Activated CD4-positive, alpha-beta memory T cell treated with anti-CD3 and anti-CD28 coated beads, Interleukin-2, amount 10 ng/mL, durations not matched to agents 7 days and 5 days (primary cell): ENCODE measurements at regions not wholly inside any gene's neighbourhood (a gene's known extent, or its start where the extent isn't known, plus 50 kb on each side); places are given as distances from the start of the nearest gene placed in this dataset.
"Not testable (repeated sequence)": the region's sequence is repeated elsewhere in the genome, so short reads cannot be mapped to it uniquely, and the experiment has no call there.

ENCODE experiments used
- CTCF ChIA-PET: fragments of 350-600 bp; sonication (Branson Sonifier 250); formaldehyde crosslinking; loops from one replicate; lab custom pipeline; 2021; ENCODE audit warnings: antibody characterized with exemption, inconsistent platforms; lab: Charles Lee
- POLR2A ChIA-PET: fragments of 350-600 bp; sonication (Branson Sonifier 250); formaldehyde crosslinking; loops from one replicate; lab custom pipeline; 2021; ENCODE audit warnings: antibody characterized with exemption; lab: Charles Lee
- DNase-seq: peaks from one replicate; pipeline ENCODE4 v3.0.0-alpha.2; 2020
- H3K27ac Mint-ChIP-seq: one replicate; pipeline ENCODE4 v1.8.0; 2021; ENCODE audit warnings: mild to moderate bottlenecking, mixed read lengths
- H3K27me3 Mint-ChIP-seq: one replicate; pipeline ENCODE4 v1.8.0; 2021; ENCODE audit warnings: mixed read lengths
- H3K36me3 Mint-ChIP-seq: one replicate; pipeline ENCODE4 v1.8.0; 2021; ENCODE audit warnings: low read depth, mixed read lengths
- H3K4me1 Mint-ChIP-seq: one replicate; pipeline ENCODE4 v1.8.0; 2021; ENCODE audit warnings: mixed read lengths
- H3K4me3 Mint-ChIP-seq: one replicate; pipeline ENCODE4 v1.8.0; 2021; ENCODE audit warnings: mild to moderate bottlenecking, mixed read lengths
- H3K9me3 Mint-ChIP-seq: one replicate; pipeline ENCODE4 v1.8.0; 2021; ENCODE audit warnings: mixed read lengths

- H3K9me3 Mint-ChIP-seq: peaks cover 2% of the 10 kb centered on the region
- no peaks in the 10 kb centered on the region for H3K4me1 Mint-ChIP-seq
- no peaks in the 10 kb centered on the region for H3K27me3 Mint-ChIP-seq
- no peak overlapping the region for H3K27ac Mint-ChIP-seq
- CTCF ChIA-PET: no interaction called here
- H3K4me3 Mint-ChIP-seq: no peak overlapping the region
- no peak for DNase-seq
- POLR2A ChIA-PET: no interaction called here
- no peaks in the 10 kb centered on the region for H3K36me3 Mint-ChIP-seq
Observed at GRCh38 chr5:164233791-164234190, 728.4 kb downstream of the MAT2B start.

GRCh38 chr5:164234321-164234720 lies 728.9 kb downstream of the MAT2B start:
- Mint-ChIP-seq H3K9me3 (peaks cover 2% of the 10 kb centered on the region), H3K4me1 (no peaks in the 10 kb centered on the region), H3K36me3 (no peaks in the 10 kb centered on the region), H3K4me3 (no peak overlapping the region), H3K27me3 (no peaks in the 10 kb centered on the region), H3K27ac (no peak overlapping the region)
- CTCF ChIA-PET: no interaction called here
- no peak for DNase-seq
- POLR2A ChIA-PET: no interaction called here

DNA sequence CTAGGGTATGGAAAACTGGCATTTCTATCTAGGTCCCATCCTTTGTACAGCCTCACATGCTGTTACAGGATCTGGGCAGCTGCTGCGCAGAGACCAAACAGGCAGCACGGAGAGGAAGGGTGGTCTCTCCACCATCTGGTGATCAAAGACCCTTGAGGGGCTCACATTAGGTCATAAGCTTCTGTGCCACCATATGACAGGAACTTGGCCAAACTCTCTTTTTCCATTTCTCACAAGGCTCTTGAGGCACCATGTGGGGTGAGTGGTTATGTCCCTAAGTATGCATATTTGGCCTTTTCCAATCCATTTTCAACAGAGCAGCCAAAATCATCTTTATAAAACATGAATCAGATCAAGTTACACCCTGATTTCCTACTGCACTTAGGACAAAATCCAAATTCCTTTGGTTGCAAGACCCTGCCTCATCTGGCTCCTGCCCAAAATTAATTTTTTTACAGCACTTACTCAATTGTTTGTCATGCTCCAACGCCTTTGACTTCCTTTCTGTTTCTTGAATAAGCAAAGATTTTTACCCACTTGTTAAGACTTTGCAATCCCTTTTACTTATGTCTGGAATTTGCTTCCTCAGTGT lies 730.0 kb downstream of the MAT2B start:
- no peaks in the 10 kb centered on the region for H3K27me3 Mint-ChIP-seq
- CTCF ChIA-PET: no interaction called here
- H3K4me3 Mint-ChIP-seq: no peak overlapping the region
- no peak overlapping the region for H3K27ac Mint-ChIP-seq
- DNase-seq: no peak
- peaks cover 2% of the 10 kb centered on the region for H3K9me3 Mint-ChIP-seq
- POLR2A ChIA-PET: no interaction called here
- no peaks in the 10 kb centered on the region for H3K4me1 Mint-ChIP-seq
- no peaks in the 10 kb centered on the region for H3K36me3 Mint-ChIP-seq

GRCh38 chr5:164237486-164237885 lies 732.1 kb downstream of the MAT2B start:
- H3K36me3 Mint-ChIP-seq: no peaks in the 10 kb centered on the region
- no peak overlapping the region for H3K27ac Mint-ChIP-seq
- H3K4me1 Mint-ChIP-seq: no peaks in the 10 kb centered on the region
- H3K27me3 Mint-ChIP-seq: no peaks in the 10 kb centered on the region
- ChIA-PET POLR2A (no interaction called here), CTCF (no interaction called here)
- peaks cover 2% of the 10 kb centered on the region for H3K9me3 Mint-ChIP-seq
- no peak for DNase-seq
- no peak overlapping the region for H3K4me3 Mint-ChIP-seq

GRCh38 chr5:164251781-164252180 lies 746.4 kb downstream of the MAT2B start:
- H3K9me3 Mint-ChIP-seq, H3K4me3 Mint-ChIP-seq, H3K4me1 Mint-ChIP-seq, H3K27ac Mint-ChIP-seq, H3K36me3 Mint-ChIP-seq, CTCF ChIA-PET, DNase-seq, H3K27me3 Mint-ChIP-seq, POLR2A ChIA-PET: not testable (repeated sequence)

DNA sequence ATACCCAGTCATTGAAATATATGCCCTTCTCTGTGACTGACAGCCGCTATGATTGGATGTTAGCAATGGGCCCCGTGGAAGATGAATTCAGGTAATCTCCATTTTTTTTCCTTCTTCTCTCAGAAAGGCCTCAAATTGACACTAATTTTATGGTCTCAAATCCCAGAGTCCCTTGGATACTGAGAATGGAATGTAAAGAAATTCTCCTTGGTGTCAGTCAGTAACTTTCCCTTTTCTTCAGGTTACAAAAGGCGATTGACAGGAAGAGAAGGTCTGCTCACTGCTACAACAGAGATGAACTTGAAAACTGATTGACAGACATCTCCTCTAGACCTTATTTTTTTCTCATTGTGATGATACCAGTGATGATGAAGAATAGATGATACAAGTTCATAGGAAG lies 748.3 kb downstream of the MAT2B start:
- Mint-ChIP-seq H3K27ac (no peak overlapping the region), H3K27me3 (no peaks in the 10 kb centered on the region), H3K36me3 (no peaks in the 10 kb centered on the region), H3K4me1 (no peaks in the 10 kb centered on the region), H3K9me3 (peaks cover 2% of the 10 kb centered on the region), H3K4me3 (no peak overlapping the region)
- DNase-seq: no peak
- POLR2A ChIA-PET: no interaction called here
- CTCF ChIA-PET: no interaction called here

DNA sequence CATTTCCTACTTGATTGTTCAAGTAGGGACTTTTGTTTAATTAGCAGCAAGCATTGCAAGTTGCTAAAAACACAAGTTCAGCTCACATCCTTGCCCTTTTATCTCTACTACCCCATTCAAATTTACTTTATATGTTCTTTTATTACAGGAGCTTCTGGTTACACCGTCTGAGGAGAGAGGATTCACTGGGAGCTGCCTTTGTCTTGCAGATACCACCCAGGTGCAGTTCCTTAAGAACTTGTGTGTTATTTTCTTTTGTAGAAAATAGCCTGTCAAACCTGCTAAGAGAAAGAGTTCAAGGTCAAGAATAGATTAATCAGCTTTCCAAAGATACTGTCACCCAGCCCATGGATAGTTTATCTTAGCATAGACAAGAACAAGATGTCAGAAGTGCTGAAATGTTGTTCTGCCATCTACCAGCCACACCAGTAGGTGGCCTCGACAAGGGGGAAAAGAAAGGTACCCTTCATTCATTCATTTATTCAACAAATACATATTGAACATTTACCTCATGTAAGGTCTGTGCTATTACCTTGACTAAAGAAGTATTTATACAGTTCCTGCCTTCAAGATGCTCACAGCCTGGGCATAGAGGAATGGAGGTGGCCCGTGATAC lies 750.3 kb downstream of the MAT2B start:
- Mint-ChIP-seq H3K4me3 (no peak overlapping the region), H3K36me3 (no peaks in the 10 kb centered on the region), H3K27me3 (no peaks in the 10 kb centered on the region), H3K27ac (no peak overlapping the region), H3K4me1 (no peaks in the 10 kb centered on the region), H3K9me3 (peaks cover 2% of the 10 kb centered on the region)
- POLR2A ChIA-PET: no interaction called here
- DNase-seq: no peak
- CTCF ChIA-PET: no interaction called here

DNA sequence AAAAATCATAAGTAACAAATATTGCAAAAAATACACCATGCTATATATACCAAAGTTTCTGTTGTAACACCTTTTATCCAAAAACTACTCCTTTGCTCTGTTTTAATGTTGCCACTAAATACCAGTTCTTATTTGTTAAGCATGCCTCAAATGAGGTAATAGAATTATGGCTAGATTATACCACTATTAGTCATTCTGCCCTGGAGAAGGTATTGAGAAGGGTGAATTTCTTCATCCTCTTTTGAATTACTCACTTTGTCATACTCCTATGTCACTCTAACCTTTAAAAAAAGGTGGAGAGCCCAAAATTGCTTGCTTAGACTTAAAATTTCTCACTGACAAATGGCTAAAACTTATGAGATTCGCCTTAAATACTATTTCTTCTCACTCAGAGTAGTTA lies 750.9 kb downstream of the MAT2B start:
- H3K27ac Mint-ChIP-seq: no peak overlapping the region
- H3K4me1 Mint-ChIP-seq: no peaks in the 10 kb centered on the region
- no peaks in the 10 kb centered on the region for H3K36me3 Mint-ChIP-seq
- H3K27me3 Mint-ChIP-seq: no peaks in the 10 kb centered on the region
- DNase-seq: no peak
- CTCF ChIA-PET: no interaction called here
- peaks cover 2% of the 10 kb centered on the region for H3K9me3 Mint-ChIP-seq
- no peak overlapping the region for H3K4me3 Mint-ChIP-seq
- POLR2A ChIA-PET: no interaction called here

- Mint-ChIP-seq H3K4me3 (no peak overlapping the region), H3K9me3 (no peaks in the 10 kb centered on the region), H3K4me1 (no peaks in the 10 kb centered on the region), H3K27me3 (no peaks in the 10 kb centered on the region), H3K27ac (no peak overlapping the region), H3K36me3 (no peaks in the 10 kb centered on the region)
- DNase-seq: no peak
- ChIA-PET POLR2A (no interaction called here), CTCF (no interaction called here)
Observed at GRCh38 chr5:164256954-164257353, 751.5 kb downstream of the MAT2B start.

DNA sequence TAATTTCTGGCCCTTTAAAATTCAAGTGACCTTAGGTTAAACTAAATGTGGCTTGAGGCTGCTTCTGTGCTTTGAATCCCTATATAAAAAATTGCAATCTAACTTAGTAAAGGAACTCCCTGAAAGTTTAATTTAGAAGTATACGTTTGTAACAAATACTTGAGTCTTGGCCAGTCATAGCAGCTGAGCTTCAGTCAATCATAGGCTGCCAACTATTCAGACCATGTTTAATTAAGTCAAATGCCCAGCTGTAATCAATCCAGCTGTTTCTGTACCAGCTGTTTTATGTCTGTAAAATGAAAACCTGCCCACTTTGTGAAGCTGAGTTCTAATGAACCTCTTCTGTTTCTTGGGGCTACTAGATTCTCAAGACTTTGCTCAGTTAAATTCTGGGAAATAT lies 760.1 kb downstream of the MAT2B start:
- Mint-ChIP-seq H3K4me3 (no peak overlapping the region), H3K9me3 (peaks cover 3% of the 10 kb centered on the region), H3K27me3 (no peaks in the 10 kb centered on the region), H3K27ac (no peak overlapping the region), H3K36me3 (no peaks in the 10 kb centered on the region), H3K4me1 (no peaks in the 10 kb centered on the region)
- ChIA-PET CTCF (no interaction called here), POLR2A (no interaction called here)
- DNase-seq: no peak

DNA sequence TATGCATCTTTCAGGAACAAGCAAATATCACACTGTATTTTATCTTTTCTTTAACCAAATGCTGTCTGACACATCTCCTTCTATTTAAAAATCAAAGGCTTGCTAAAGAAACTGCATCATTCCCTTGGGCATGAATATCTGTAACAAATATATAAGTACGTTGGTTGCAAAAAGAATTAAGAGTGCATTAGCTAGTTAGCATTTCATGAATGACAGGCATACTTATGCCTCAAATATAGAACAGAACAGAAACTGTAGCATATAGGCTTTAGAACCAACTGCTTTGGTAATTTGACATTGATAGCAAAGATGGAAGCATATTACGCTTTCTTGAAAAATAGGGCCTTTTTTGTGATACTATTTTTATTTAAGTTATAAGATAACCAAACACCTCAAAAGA lies 761.2 kb downstream of the MAT2B start:
- H3K27me3 Mint-ChIP-seq: no peaks in the 10 kb centered on the region
- ChIA-PET POLR2A (no interaction called here), CTCF (no interaction called here)
- DNase-seq: no peak
- no peaks in the 10 kb centered on the region for H3K4me1 Mint-ChIP-seq
- no peak overlapping the region for H3K4me3 Mint-ChIP-seq
- H3K27ac Mint-ChIP-seq: no peak overlapping the region
- H3K36me3 Mint-ChIP-seq: no peaks in the 10 kb centered on the region
- H3K9me3 Mint-ChIP-seq: peaks cover 3% of the 10 kb centered on the region

- H3K4me3 Mint-ChIP-seq: no peak overlapping the region
- H3K9me3 Mint-ChIP-seq: peaks cover 3% of the 10 kb centered on the region
- ChIA-PET POLR2A (no interaction called here), CTCF (no interaction called here)
- H3K27me3 Mint-ChIP-seq: no peaks in the 10 kb centered on the region
- H3K27ac Mint-ChIP-seq: no peak overlapping the region
- H3K4me1 Mint-ChIP-seq: no peaks in the 10 kb centered on the region
- DNase-seq: no peak
- no peaks in the 10 kb centered on the region for H3K36me3 Mint-ChIP-seq
Observed at GRCh38 chr5:164277720-164278119, 772.3 kb downstream of the MAT2B start.

DNA sequence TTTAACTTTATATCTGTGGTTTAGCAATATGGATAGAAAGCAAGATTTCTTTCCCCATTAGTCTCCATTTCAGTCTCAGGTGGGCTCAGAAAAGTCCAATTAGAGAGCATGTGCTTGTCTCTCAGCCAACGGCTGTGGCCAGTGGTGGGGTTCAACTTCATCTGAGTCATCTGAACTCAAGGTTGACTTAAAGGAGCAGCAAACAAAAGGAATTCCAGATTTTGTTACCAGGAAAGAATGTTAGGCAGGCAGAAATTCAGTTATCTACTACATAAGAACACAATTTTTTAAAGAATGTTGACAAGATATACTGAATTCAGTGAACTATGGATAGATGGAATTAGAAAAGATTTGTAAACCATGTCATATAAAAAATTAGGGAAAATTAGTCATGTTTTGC lies 784.1 kb downstream of the MAT2B start:
- ChIA-PET CTCF (no interaction called here), POLR2A (no interaction called here)
- H3K4me1 Mint-ChIP-seq: no peaks in the 10 kb centered on the region
- DNase-seq: no peak
- H3K27ac Mint-ChIP-seq: no peak overlapping the region
- no peaks in the 10 kb centered on the region for H3K27me3 Mint-ChIP-seq
- H3K4me3 Mint-ChIP-seq: no peak overlapping the region
- peaks cover 16% of the 10 kb centered on the region for H3K9me3 Mint-ChIP-seq
- H3K36me3 Mint-ChIP-seq: no peaks in the 10 kb centered on the region

DNA sequence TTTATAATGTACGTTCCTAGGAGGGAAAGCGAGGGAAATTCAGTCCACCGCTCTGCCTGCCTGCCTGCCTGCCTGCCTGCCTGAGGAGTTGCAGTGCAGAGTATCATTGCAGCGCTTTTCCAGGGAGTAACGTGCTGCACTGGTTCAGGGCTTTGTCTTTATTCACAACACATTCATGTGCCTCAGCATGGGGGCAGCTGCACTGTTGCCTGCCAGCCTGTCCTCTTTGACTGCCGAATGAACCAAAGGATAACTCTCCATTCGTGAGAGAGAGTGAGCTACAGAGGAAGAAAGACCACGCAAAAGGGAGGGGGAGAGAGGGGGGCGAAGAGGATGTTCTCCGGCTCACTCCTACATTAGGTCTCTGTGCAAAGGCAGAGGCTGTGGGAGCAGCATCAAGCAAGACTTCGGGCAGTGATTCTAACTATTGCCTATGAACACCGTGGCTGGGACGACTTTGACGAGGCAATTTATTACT lies 791.2 kb downstream of the MAT2B start:
- Mint-ChIP-seq H3K4me3 (no peak overlapping the region), H3K9me3 (peaks cover 4% of the 10 kb centered on the region), H3K27ac (no peak overlapping the region), H3K27me3 (no peaks in the 10 kb centered on the region), H3K36me3 (no peaks in the 10 kb centered on the region), H3K4me1 (no peaks in the 10 kb centered on the region)
- POLR2A ChIA-PET: no interaction called here
- CTCF ChIA-PET: no interaction called here
- DNase-seq: no peak
